OCI-LY1 (cell line): ENCODE measurements at regions not wholly inside any gene's neighbourhood (a gene's known extent, or its start where the extent isn't known, plus 50 kb on each side); places are given as distances from the start of the nearest gene placed in this dataset.

Experiments
- H2AFZ ChIP-seq: fragments of 200-600 bp; sonication (generic), shearing (Covaris generic); 2 replicates; pipeline ENCODE4 v1.6.0; 2014; ENCODE audit warnings: antibody characterized with exemption, mild to moderate bottlenecking, low read length
- H3F3A ChIP-seq: fragments of 200-600 bp; sonication (generic), shearing (Covaris generic); 2 replicates; pipeline ENCODE4 v1.6.0; 2014; ENCODE audit warnings: mild to moderate bottlenecking, antibody characterized with exemption, low read length, moderate library complexity; ENCODE audit not compliant: insufficient read depth
- H3K27ac ChIP-seq: fragments of 200-600 bp; sonication (generic); 2 replicates; pipeline ENCODE4 v1.5.1; 2014; ENCODE audit warnings: low read length, mixed run types, mild to moderate bottlenecking, low read depth; ENCODE audit not compliant: poor library complexity, severe bottlenecking
- H3K27me3 ChIP-seq: fragments of 200-600 bp; sonication (generic); 2 replicates; pipeline ENCODE4 v1.6.0; 2014; ENCODE audit warnings: antibody characterized with exemption, mild to moderate bottlenecking, low read length, moderate library complexity; ENCODE audit not compliant: insufficient read depth
- H3K36me3 ChIP-seq: fragments of 200-600 bp; sonication (generic); 2 replicates; pipeline ENCODE4 v1.6.1; 2014; ENCODE audit warnings: mild to moderate bottlenecking, antibody characterized with exemption, low read length, moderate library complexity, mixed read lengths; ENCODE audit not compliant: insufficient read depth
- H3K4me1 ChIP-seq: fragments of 200-600 bp; sonication (generic); 2 replicates; pipeline ENCODE4 v1.5.1; 2014; ENCODE audit warnings: mild to moderate bottlenecking, low read length, moderate library complexity; ENCODE audit not compliant: insufficient read depth, severe bottlenecking
- H3K4me2 ChIP-seq: fragments of 200-600 bp; sonication (generic), shearing (Covaris generic); 2 replicates; pipeline ENCODE4 v1.6.1; 2014; ENCODE audit warnings: low read length
- H3K4me3 ChIP-seq: fragments of 200-600 bp; sonication (generic); 2 replicates; pipeline ENCODE4 v1.5.1; 2014; ENCODE audit warnings: low read length, low read depth, mild to moderate bottlenecking, mixed read lengths; ENCODE audit not compliant: poor library complexity, severe bottlenecking
- H3K79me2 ChIP-seq: fragments of 200-600 bp; shearing (Covaris generic); 2 replicates; pipeline ENCODE4 v1.6.1; 2016; ENCODE audit warnings: mixed run types, low read length, mixed read lengths; ENCODE audit not compliant: insufficient read depth
- H3K9ac ChIP-seq: fragments of 200-600 bp; sonication (generic), shearing (Covaris generic); 2 replicates; pipeline ENCODE4 v1.6.1; 2014; ENCODE audit warnings: mild to moderate bottlenecking, low read length, mixed read lengths
- H3K9me2 ChIP-seq: fragments of 200-600 bp; sonication (generic), shearing (Covaris generic); 2 replicates; pipeline ENCODE4 v1.6.1; 2014; ENCODE audit warnings: low read depth, mild to moderate bottlenecking, low read length, mixed read lengths
- H3K9me3 ChIP-seq: fragments of 200-600 bp; shearing (Covaris generic); 2 replicates; pipeline ENCODE4 v1.6.1; 2014; ENCODE audit warnings: low read length, mixed read lengths
- H4K20me1 ChIP-seq: fragments of 200-600 bp; sonication (generic), shearing (Covaris generic); 2 replicates; pipeline ENCODE4 v1.6.0; 2016; ENCODE audit warnings: mild to moderate bottlenecking, low read length; ENCODE audit not compliant: insufficient read depth
- EZH2 ChIP-seq: fragments of 200-600 bp; sonication (generic), shearing (Covaris generic); IDR thresholded peaks from 2 replicates; pipeline ENCODE4 v1.8.0; 2017; ENCODE audit warnings: borderline replicate concordance, mixed run types, mild to moderate bottlenecking, antibody characterized with exemption, low read length, moderate library complexity, mixed read lengths
- TF ChIP-seq, protein P1 (sequence below): fragments of 200-600 bp; sonication (generic), shearing (Covaris generic); IDR thresholded peaks from 2 replicates; pipeline ENCODE4 v1.5.1; 2017; ENCODE audit warnings: mild to moderate bottlenecking, antibody characterized with exemption, low read length, moderate library complexity, mixed read lengths

DNA sequence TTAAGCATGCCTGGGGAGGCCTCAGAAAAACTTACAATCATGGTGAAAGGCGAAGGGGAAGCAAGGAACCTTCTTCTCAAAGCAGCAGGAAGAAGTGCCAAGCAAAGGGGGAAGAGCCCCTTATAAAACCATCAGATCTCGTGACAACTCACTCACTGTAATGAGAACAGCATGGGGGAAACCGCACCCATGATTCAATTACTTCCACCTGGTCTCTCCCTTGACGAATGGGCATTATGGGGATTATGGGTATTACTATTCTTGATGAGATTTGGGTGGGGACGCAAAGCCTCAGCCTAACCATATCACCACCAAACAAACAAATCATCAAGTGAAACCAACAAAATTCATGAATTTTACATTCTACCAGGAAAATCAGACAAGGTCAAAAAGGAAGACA lies 76.7 kb upstream of the TAB3 start:
- Histone ChIP-seq H3K4me3 (no peak overlapping the region), H2AFZ (no peak overlapping the region), H3K36me3 (no peaks in the 10 kb centered on the region), H3K9me3 (no peaks in the 10 kb centered on the region), H3K9ac (no peak overlapping the region), H3K27ac (no peak overlapping the region), H3K4me1 (no peaks in the 10 kb centered on the region), H3K79me2 (no peaks in the 10 kb centered on the region), H3K4me2 (no peak overlapping the region), H4K20me1 (no peaks in the 10 kb centered on the region), H3K9me2 (no peaks in the 10 kb centered on the region), H3K27me3 (no peaks in the 10 kb centered on the region), H3F3A (no peaks in the 10 kb centered on the region)
- TF ChIP-seq, protein P1, sequence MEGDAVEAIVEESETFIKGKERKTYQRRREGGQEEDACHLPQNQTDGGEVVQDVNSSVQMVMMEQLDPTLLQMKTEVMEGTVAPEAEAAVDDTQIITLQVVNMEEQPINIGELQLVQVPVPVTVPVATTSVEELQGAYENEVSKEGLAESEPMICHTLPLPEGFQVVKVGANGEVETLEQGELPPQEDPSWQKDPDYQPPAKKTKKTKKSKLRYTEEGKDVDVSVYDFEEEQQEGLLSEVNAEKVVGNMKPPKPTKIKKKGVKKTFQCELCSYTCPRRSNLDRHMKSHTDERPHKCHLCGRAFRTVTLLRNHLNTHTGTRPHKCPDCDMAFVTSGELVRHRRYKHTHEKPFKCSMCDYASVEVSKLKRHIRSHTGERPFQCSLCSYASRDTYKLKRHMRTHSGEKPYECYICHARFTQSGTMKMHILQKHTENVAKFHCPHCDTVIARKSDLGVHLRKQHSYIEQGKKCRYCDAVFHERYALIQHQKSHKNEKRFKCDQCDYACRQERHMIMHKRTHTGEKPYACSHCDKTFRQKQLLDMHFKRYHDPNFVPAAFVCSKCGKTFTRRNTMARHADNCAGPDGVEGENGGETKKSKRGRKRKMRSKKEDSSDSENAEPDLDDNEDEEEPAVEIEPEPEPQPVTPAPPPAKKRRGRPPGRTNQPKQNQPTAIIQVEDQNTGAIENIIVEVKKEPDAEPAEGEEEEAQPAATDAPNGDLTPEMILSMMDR = no peak
- no peak for TF ChIP-seq EZH2

DNA sequence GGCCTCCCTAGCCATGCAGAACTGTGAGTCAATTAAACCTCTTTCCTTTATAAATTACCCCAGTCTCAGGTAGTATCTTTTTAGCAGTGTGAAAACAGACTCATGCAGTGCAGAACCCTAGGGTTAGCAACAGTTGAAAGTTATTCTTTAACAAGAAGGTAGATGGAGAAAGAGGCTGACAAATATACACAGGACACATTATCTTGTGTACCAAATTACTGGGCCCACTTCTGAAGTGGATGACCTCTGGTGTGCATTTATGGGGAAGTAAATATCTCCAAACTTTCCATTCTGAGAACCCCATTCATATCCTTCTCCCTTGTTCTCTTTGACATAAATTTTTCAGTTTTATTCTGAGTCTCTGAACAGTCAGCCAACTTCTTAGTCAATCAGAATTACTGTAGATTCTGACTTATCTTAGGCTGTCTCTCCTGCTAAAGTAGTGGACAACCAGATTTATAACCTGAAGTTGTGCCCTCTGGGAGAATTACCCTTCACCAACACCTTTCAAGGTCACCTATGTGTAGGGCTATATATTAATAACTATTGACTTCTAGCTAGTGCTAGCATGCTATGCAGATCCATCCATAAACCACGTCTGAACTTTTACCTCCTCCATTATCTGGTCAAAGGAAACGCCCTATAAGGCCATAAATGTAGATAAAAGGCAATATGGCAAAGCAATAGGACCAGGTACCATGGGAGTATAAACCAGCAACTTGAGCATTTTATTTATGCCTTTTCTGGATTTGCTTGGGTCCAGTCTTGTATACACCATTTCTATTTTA lies 72.5 kb upstream of the TAB3 start:
- no peak overlapping the region for H3K4me3 ChIP-seq

DNA sequence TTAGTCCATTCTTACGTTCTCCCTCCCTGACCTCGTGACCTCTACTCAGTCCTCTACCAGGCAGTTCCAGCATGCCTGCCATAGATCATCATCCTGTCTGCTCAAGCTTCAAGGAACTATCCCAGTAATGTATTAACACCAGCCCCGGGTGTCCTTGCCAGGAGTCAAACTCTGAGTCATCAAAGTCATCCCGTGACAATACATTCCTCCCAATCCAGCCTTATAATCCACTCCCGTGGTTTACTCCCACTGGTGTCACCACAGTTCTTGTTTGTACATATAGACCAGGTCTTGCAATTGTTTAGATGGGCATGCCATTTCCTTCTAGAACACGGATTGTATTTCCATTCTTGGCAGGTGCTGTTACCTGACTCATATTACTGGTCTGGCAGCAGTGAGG lies 68.7 kb upstream of the TAB3 start:
- Histone ChIP-seq H3K9me3 (no peaks in the 10 kb centered on the region), H3K36me3 (no peaks in the 10 kb centered on the region), H3K27ac (no peak overlapping the region), H3K4me2 (no peak overlapping the region), H3F3A (no peaks in the 10 kb centered on the region), H3K79me2 (no peaks in the 10 kb centered on the region), H4K20me1 (no peaks in the 10 kb centered on the region), H3K4me1 (no peaks in the 10 kb centered on the region), H3K9ac (no peak overlapping the region), H3K27me3 (no peaks in the 10 kb centered on the region), H2AFZ (no peak overlapping the region), H3K9me2 (no peaks in the 10 kb centered on the region), H3K4me3 (no peak overlapping the region)
- TF ChIP-seq, protein P1 = no peak
- TF ChIP-seq EZH2 = no peak

More for the DNA sequence above, 72.5 kb upstream of the TAB3 start:
- Histone ChIP-seq H3K4me1 (no peaks in the 10 kb centered on the region), H3K27ac (no peak overlapping the region), H3K9me2 (no peaks in the 10 kb centered on the region), H3K9ac (no peak overlapping the region), H2AFZ (no peak overlapping the region), H4K20me1 (no peaks in the 10 kb centered on the region), H3K27me3 (no peaks in the 10 kb centered on the region), H3K79me2 (no peaks in the 10 kb centered on the region), H3K36me3 (no peaks in the 10 kb centered on the region), H3K9me3 (no peaks in the 10 kb centered on the region), H3K4me2 (no peak overlapping the region), H3F3A (no peaks in the 10 kb centered on the region)
- TF ChIP-seq EZH2 = no peak
- TF ChIP-seq, protein P1 = no peak
